C4-2B (cell line): ENCODE measurements at regions not wholly inside any gene's neighbourhood (a gene's known extent, or its start where the extent isn't known, plus 50 kb on each side); places are given as distances from the start of the nearest gene placed in this dataset.
"Not testable (repeated sequence)": the region's sequence is repeated elsewhere in the genome, so short reads cannot be mapped to it uniquely, and the experiment has no call there.

Experiments
- H3K27ac ChIP-seq: fragments of 450-650 bp; 2 replicates; pipeline ENCODE4 v1.5.1; 2017
- ZFX ChIP-seq: fragments of 450-650 bp; IDR thresholded peaks from 2 replicates; pipeline ENCODE4 v1.6.1; 2017
- TF ChIP-seq, protein P1 (sequence below): fragments of 450-650 bp; conservative IDR thresholded peaks from 2 replicates; pipeline ENCODE4 v1.5.1; 2017; ENCODE audit warnings: mild to moderate bottlenecking

DNA sequence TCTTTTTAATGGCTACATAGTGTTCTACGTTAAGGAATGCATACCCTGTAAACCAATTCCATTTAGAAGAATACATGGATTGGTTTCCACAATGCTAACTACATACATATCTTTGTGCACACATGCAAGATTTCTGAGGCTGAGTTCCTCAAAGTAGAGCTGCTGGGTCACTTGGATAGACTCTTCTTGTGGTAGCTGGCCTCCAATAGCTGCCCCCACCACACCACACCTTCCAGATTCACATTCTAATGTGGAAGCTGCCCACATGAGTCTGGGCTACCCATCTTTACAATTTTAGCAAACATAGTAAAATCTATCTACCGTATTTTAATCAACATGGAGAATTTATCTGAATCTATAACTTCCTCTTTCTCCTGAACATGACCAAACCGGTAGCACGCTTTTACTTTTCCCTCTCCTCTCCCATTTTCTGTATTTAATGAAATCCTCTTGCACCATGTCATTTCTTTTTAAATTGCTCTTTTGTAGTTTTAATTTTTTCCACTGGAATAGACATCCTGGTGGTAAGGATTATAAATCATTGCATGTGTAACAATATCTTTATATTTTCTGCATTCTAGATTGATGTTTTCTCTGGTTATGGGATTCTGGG lies 74.7 kb upstream of the CITED2 start:
- no peak overlapping the region for H3K27ac ChIP-seq
- no peak for TF ChIP-seq ZFX

GRCh38 chr6:139448051-139448649 lies 73.7 kb upstream of the CITED2 start:
- H3K27ac ChIP-seq: no peak overlapping the region
- TF ChIP-seq ZFX: no peak
- TF ChIP-seq, protein P1, sequence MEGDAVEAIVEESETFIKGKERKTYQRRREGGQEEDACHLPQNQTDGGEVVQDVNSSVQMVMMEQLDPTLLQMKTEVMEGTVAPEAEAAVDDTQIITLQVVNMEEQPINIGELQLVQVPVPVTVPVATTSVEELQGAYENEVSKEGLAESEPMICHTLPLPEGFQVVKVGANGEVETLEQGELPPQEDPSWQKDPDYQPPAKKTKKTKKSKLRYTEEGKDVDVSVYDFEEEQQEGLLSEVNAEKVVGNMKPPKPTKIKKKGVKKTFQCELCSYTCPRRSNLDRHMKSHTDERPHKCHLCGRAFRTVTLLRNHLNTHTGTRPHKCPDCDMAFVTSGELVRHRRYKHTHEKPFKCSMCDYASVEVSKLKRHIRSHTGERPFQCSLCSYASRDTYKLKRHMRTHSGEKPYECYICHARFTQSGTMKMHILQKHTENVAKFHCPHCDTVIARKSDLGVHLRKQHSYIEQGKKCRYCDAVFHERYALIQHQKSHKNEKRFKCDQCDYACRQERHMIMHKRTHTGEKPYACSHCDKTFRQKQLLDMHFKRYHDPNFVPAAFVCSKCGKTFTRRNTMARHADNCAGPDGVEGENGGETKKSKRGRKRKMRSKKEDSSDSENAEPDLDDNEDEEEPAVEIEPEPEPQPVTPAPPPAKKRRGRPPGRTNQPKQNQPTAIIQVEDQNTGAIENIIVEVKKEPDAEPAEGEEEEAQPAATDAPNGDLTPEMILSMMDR: no peak

DNA sequence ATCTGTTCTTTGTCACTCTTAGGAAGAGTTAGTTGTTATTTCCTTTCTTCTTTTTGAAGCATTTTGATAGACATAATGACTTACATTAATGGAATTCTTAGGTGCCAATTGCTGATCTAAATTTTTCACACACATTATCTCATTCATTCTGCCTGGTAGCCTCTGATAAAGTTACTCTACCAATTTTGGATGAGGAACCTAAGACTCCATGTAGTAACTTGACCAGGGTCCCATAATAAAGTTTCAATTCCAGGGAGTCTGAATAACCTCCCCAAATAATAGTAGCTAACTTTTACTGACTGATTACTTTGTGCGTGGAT lies 73.2 kb upstream of the CITED2 start:
- no peak overlapping the region for H3K27ac ChIP-seq
- TF ChIP-seq, protein P1: no peak
- no peak for TF ChIP-seq ZFX

DNA sequence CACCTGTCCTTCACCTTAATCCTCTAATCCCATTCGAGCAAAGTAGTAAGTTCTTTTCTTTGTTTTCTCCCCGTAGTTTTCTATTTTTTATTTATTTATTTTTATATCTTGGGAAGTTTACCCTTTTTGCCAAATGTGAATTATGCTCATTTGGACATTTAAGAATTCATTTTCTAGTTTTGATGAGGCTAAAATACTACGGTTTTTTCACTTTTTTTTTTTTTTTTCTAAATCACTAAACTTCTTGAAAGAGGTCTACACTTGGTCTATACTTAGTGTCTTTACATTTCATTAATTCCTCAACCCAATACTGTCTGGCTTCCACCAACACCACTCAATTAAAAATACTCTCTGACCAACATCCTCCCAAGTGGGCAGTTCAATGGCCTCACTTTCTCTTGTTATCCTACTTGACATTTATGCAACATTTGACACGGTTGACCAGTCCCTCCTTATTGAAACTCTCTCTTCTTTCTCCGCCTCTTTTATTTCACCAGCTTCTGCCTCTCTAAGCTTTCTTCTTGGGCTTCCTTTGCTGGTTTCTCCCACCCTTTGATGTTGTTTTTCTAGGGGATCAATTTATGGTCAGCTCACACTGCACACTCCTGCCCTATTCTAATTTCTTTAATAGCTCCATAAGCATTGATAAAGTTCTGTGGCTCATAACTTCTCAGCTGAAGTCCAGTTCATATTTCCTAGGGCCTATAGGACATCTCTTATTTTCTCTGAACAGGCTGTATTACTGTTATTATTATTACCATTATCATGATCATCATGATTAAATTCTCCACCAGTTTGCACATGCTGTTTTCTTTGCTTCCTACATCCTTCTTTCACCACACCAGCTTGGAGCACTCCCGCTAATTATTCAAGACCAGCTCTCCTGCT lies 72.6 kb upstream of the CITED2 start:
- H3K27ac ChIP-seq: no peak overlapping the region

DNA sequence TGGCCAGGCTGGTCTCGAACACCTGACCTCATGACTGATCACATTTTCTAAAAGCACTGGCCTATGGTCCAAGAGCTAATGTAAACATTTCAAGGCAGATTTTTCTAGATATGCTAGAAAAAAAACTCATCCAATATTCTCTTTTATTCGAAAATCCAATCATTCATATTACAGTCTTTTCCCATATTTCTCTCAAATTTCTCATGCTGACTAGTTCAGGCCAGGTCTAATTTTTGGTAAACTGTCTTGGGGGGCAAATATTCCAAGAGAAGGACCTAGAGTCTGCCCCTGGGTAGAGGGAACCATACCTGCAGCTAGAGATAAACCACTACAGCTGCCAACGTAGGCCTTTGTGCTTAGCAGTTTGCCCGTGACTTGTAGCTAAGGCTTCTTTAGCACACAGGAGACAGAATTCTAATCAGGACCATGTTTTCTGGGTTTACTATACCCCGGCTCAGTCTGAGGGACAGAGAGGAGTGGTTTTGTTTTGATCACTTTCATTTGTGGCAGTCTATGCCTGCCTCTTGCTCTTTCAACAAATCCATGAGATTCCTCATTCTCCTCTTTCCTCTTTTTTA lies 71.8 kb upstream of the CITED2 start:
- no peak for TF ChIP-seq ZFX
- TF ChIP-seq, protein P1: no peak
- H3K27ac ChIP-seq: no peak overlapping the region

More for the DNA sequence above, 72.6 kb upstream of the CITED2 start:
- TF ChIP-seq, protein P1: no peak
- no peak for TF ChIP-seq ZFX

- not testable (repeated sequence) for H3K27ac ChIP-seq
These were observed 69.9 kb upstream of the CITED2 start for GRCh38 chr6:139444273-139444787.

GRCh38 chr6:139443231-139444112 lies 69.0 kb upstream of the CITED2 start:
- H3K27ac ChIP-seq: no peak overlapping the region
- TF ChIP-seq, protein P1: no peak
- TF ChIP-seq ZFX: no peak
